ENCODE measurements at regions not wholly inside any gene's neighbourhood (a gene's known extent, or its start where the extent isn't known, plus 50 kb on each side); places are given as distances from the start of the nearest gene placed in this dataset.

- Histone ChIP-seq H4K20me1 (ENCODE audit: insufficient read depth) (no peaks in the 10 kb centered on the region), H3K27me3 (ENCODE audit: insufficient read depth, low read depth, low read length) (no peaks in the 10 kb centered on the region), H3K4me2 (ENCODE audit: low read length) (no peak overlapping the region), H3K4me3 (ENCODE audit: low read length) (no peak overlapping the region), H2AFZ (ENCODE audit: low read depth, low read length) (no peak overlapping the region), H3K79me2 (replicated peaks; ENCODE audit: insufficient read depth, low read length) (no peaks in the 10 kb centered on the region), H3K27ac (ENCODE audit: low read length) (no peak overlapping the region), H3K36me3 (ENCODE audit: insufficient read depth, low read length) (no peaks in the 10 kb centered on the region), H3K9me2 (ENCODE audit: insufficient read depth, low read length) (no peaks in the 10 kb centered on the region), H3K9ac (ENCODE audit: low read length) (no peak overlapping the region), H3F3A (ENCODE audit: insufficient read depth, low read length, poor library complexity, severe bottlenecking) (no peaks in the 10 kb centered on the region), H3K9me3 (ENCODE audit: low read length) (no peaks in the 10 kb centered on the region)
- TF ChIP-seq POLR2AphosphoS5 (IDR thresholded peaks at IDR 0.05): no peak
- TF ChIP-seq, protein P1, sequence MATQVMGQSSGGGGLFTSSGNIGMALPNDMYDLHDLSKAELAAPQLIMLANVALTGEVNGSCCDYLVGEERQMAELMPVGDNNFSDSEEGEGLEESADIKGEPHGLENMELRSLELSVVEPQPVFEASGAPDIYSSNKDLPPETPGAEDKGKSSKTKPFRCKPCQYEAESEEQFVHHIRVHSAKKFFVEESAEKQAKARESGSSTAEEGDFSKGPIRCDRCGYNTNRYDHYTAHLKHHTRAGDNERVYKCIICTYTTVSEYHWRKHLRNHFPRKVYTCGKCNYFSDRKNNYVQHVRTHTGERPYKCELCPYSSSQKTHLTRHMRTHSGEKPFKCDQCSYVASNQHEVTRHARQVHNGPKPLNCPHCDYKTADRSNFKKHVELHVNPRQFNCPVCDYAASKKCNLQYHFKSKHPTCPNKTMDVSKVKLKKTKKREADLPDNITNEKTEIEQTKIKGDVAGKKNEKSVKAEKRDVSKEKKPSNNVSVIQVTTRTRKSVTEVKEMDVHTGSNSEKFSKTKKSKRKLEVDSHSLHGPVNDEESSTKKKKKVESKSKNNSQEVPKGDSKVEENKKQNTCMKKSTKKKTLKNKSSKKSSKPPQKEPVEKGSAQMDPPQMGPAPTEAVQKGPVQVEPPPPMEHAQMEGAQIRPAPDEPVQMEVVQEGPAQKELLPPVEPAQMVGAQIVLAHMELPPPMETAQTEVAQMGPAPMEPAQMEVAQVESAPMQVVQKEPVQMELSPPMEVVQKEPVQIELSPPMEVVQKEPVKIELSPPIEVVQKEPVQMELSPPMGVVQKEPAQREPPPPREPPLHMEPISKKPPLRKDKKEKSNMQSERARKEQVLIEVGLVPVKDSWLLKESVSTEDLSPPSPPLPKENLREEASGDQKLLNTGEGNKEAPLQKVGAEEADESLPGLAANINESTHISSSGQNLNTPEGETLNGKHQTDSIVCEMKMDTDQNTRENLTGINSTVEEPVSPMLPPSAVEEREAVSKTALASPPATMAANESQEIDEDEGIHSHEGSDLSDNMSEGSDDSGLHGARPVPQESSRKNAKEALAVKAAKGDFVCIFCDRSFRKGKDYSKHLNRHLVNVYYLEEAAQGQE (IDR thresholded peaks at IDR 0.05; ENCODE audit: borderline replicate concordance): no peak
- no peak for TF ChIP-seq EP300 (conservative IDR thresholded peaks at IDR 0.05; ENCODE audit: poor library complexity, severe bottlenecking)
- TF ChIP-seq EZH2 (IDR thresholded peaks at IDR 0.05; ENCODE audit: borderline replicate concordance, insufficient read depth, low read length, poor library complexity, severe bottlenecking): no peak
- no peak for TF ChIP-seq RAD21 (conservative IDR thresholded peaks at IDR 0.05)
- TF ChIP-seq, protein P2, sequence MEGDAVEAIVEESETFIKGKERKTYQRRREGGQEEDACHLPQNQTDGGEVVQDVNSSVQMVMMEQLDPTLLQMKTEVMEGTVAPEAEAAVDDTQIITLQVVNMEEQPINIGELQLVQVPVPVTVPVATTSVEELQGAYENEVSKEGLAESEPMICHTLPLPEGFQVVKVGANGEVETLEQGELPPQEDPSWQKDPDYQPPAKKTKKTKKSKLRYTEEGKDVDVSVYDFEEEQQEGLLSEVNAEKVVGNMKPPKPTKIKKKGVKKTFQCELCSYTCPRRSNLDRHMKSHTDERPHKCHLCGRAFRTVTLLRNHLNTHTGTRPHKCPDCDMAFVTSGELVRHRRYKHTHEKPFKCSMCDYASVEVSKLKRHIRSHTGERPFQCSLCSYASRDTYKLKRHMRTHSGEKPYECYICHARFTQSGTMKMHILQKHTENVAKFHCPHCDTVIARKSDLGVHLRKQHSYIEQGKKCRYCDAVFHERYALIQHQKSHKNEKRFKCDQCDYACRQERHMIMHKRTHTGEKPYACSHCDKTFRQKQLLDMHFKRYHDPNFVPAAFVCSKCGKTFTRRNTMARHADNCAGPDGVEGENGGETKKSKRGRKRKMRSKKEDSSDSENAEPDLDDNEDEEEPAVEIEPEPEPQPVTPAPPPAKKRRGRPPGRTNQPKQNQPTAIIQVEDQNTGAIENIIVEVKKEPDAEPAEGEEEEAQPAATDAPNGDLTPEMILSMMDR (IDR thresholded peaks at IDR 0.05; ENCODE audit: poor library complexity, severe bottlenecking): no peak
- TF ChIP-seq SMC3 (conservative IDR thresholded peaks at IDR 0.05; ENCODE audit: poor library complexity): no peak
- TF ChIP-seq TAF1 (IDR thresholded peaks at IDR 0.05; ENCODE audit: low read depth): no peak
- TF ChIP-seq MXI1 (conservative IDR thresholded peaks at IDR 0.05; ENCODE audit: poor library complexity, severe bottlenecking): no peak
These were observed 989.0 kb downstream of the PLA2G4A start for GRCh38 chr1:187817782-187818181.

DNA sequence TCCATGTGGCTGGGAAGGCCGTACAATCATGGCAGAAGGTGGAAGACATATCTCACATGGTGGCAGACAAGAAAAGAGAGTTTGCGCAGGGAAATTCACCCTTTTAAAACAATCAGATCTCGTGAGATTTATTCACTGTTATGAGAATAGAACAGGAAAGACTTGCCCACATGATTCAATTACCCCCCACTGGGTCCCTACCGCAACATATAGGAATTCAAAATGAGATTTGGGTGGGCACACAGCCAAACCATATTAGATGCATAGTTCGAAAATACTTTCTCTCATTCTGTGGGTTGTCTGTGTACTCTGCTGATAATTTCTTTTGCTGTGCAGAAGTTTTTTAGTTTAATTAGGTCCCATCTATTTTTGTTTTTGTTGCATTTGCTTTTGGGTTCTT, 990.3 kb downstream of the PLA2G4A start:
- H3K27me3 ChIP-seq (ENCODE audit: insufficient read depth, low read depth, low read length): no peaks in the 10 kb centered on the region
- no peaks in the 10 kb centered on the region for H4K20me1 ChIP-seq (ENCODE audit: insufficient read depth)
- no peak overlapping the region for H3K4me2 ChIP-seq (ENCODE audit: low read length)
- H3K9me3 ChIP-seq (ENCODE audit: low read length): no peaks in the 10 kb centered on the region
- no peak overlapping the region for H2AFZ ChIP-seq (ENCODE audit: low read depth, low read length)
- TF ChIP-seq, protein P1 (IDR thresholded peaks at IDR 0.05; ENCODE audit: borderline replicate concordance): no peak
- TF ChIP-seq TAF1 (IDR thresholded peaks at IDR 0.05; ENCODE audit: low read depth) (no peak), EP300 (conservative IDR thresholded peaks at IDR 0.05; ENCODE audit: poor library complexity, severe bottlenecking) (no peak)
- H3K36me3 ChIP-seq (ENCODE audit: insufficient read depth, low read length): no peaks in the 10 kb centered on the region
- H3F3A ChIP-seq (ENCODE audit: insufficient read depth, low read length, poor library complexity, severe bottlenecking): no peaks in the 10 kb centered on the region
- no peaks in the 10 kb centered on the region for H3K79me2 ChIP-seq (replicated peaks; ENCODE audit: insufficient read depth, low read length)
- no peak overlapping the region for H3K4me3 ChIP-seq (ENCODE audit: low read length)
- no peak overlapping the region for H3K27ac ChIP-seq (ENCODE audit: low read length)
- H3K9ac ChIP-seq (ENCODE audit: low read length): no peak overlapping the region
- no peaks in the 10 kb centered on the region for H3K9me2 ChIP-seq (ENCODE audit: insufficient read depth, low read length)
